Natural killer cell (primary cell): ENCODE measurements at regions not wholly inside any gene's neighbourhood (a gene's known extent, or its start where the extent isn't known, plus 50 kb on each side); places are given as distances from the start of the nearest gene placed in this dataset.

ENCODE experiments used
- ATAC-seq, 3 donors: fragments of 150-1000 bp in 2 of 3; fragments of 200-7000 bp in 1 of 3; cut with Tn5 transposase; 1 replicate in 1 of 3; 2 replicates in 2 of 3; pipeline ENCODE4 v1.10.0; 2021; ENCODE audit warnings: mild to moderate bottlenecking in 2 of 3, moderate library complexity in 2 of 3
- DNase-seq, 2 donors: peaks; one replicate each; pipeline versions ENCODE4 v3.0.0 to v3.0.0-alpha.2; 2013 to 2021; ENCODE audit warnings: mixed read lengths in 1 of 2
- H3K27ac ChIP-seq: one replicate; pipeline ENCODE4 v1.5.1; 2013; ENCODE audit warnings: mild to moderate bottlenecking, low read length
- H3K27me3 ChIP-seq: one replicate; pipeline ENCODE4 v1.6.1; 2013; ENCODE audit warnings: low read length; ENCODE audit not compliant: control insufficient read depth, insufficient read depth
- H3K36me3 ChIP-seq: one replicate; pipeline ENCODE4 v1.6.1; 2013; ENCODE audit warnings: low read length; ENCODE audit not compliant: control insufficient read depth, insufficient read depth
- H3K4me1 ChIP-seq: one replicate; pipeline ENCODE4 v1.6.1; 2013; ENCODE audit warnings: low read length; ENCODE audit not compliant: control insufficient read depth, insufficient read depth
- H3K4me3 ChIP-seq: one replicate; pipeline ENCODE4 v1.5.1; 2013; ENCODE audit warnings: low read length
- H3K9me3 ChIP-seq: one replicate; pipeline ENCODE4 v1.6.1; 2013; ENCODE audit warnings: low read length; ENCODE audit not compliant: control insufficient read depth, insufficient read depth
- H3K27ac Mint-ChIP-seq, 2 donors: one replicate each; pipeline ENCODE4 v1.8.0; 2022; ENCODE audit warnings: mild to moderate bottlenecking in 2 of 2, mixed read lengths in 2 of 2, moderate library complexity in 1 of 2
- H3K27me3 Mint-ChIP-seq, 2 donors: one replicate each; pipeline ENCODE4 v1.8.0; 2022; ENCODE audit warnings: low read depth in 2 of 2, mixed read lengths in 2 of 2
- H3K36me3 Mint-ChIP-seq: one replicate; pipeline ENCODE4 v1.8.0; 2022; ENCODE audit warnings: mixed read lengths
- H3K4me1 Mint-ChIP-seq, 2 donors: one replicate each; pipeline ENCODE4 v1.8.0; 2022; ENCODE audit warnings: mixed read lengths in 2 of 2
- H3K4me3 Mint-ChIP-seq: one replicate; pipeline ENCODE4 v1.8.0; 2022; ENCODE audit warnings: mild to moderate bottlenecking, moderate library complexity, mixed read lengths
- H3K9me3 Mint-ChIP-seq, 2 donors: one replicate each; pipeline ENCODE4 v1.8.0; 2022; ENCODE audit warnings: mixed read lengths in 2 of 2
- CTCF ChIP-seq: fragments of 200-600 bp; IDR thresholded peaks from one replicate; pipeline ENCODE4 v1.8.0; 2022; ENCODE audit warnings: antibody characterized with exemption
- WGBS: methylation state at CpG from one replicate; pipeline ENCODE4 v1.1.7; 2013; ENCODE audit warnings: missing lambda C conversion rate; ENCODE audit not compliant: insufficient coverage; 5-methylcytosine and 5-hydroxymethylcytosine counted together
- intact Hi-C: fragments of 100-400 bp; cut with micrococcal nuclease; formaldehyde crosslinking; loops from one replicate; pipeline ENCODE4 v1.14.2; 2022

GRCh38 chr19:28401739-28402424 lies 811.1 kb downstream of the UQCRFS1 start:
- TF ChIP-seq CTCF: no peak
- peaks cover 2 to 3% of the 10 kb centered on the region in 2 donors for H3K9me3 Mint-ChIP-seq
- peaks cover 15% of the 10 kb centered on the region in 2 donors for H3K27me3 Mint-ChIP-seq
- H3K36me3 ChIP-seq: no peaks in the 10 kb centered on the region
- intact Hi-C loops: no loop called here
- WGBS: 64% methylated on average over 8 of the region's 8 CpGs
- no peak overlapping the region for H3K27ac Mint-ChIP-seq
- no peak for DNase-seq
- no peaks in the 10 kb centered on the region for H3K27me3 ChIP-seq
- peaks cover 15% of the 10 kb centered on the region in 2 donors for H3K4me1 Mint-ChIP-seq
- H3K4me3 Mint-ChIP-seq: no peak overlapping the region
- no peaks in the 10 kb centered on the region for H3K36me3 Mint-ChIP-seq
- no peak overlapping the region for H3K27ac ChIP-seq
- ATAC-seq: no peak
- H3K9me3 ChIP-seq: no peaks in the 10 kb centered on the region
- peaks cover 7% of the 10 kb centered on the region for H3K4me1 ChIP-seq
- no peak overlapping the region for H3K4me3 ChIP-seq

GRCh38 chr19:28400953-28401671 lies 811.8 kb downstream of the UQCRFS1 start:
- intact Hi-C loops: no loop called here
- peaks cover 7% of the 10 kb centered on the region for H3K4me1 ChIP-seq
- WGBS: 93% methylated on average over 5 of the region's 5 CpGs
- Mint-ChIP-seq H3K4me3 (no peak overlapping the region), H3K27ac (no peak overlapping the region), H3K36me3 (no peaks in the 10 kb centered on the region), H3K4me1 (peaks cover 9 to 14% of the 10 kb centered on the region in 2 donors), H3K27me3 (peaks cover 15% of the 10 kb centered on the region in 2 donors), H3K9me3 (peaks cover 2 to 3% of the 10 kb centered on the region in 2 donors)
- H3K36me3 ChIP-seq: no peaks in the 10 kb centered on the region
- no peak overlapping the region for H3K27ac ChIP-seq
- no peak overlapping the region for H3K4me3 ChIP-seq
- H3K9me3 ChIP-seq: no peaks in the 10 kb centered on the region
- TF ChIP-seq CTCF: no peak
- ATAC-seq: no peak
- DNase-seq: no peak
- H3K27me3 ChIP-seq: no peaks in the 10 kb centered on the region

GRCh38 chr19:28399187-28399586 lies 813.8 kb downstream of the UQCRFS1 start:
- no peak for TF ChIP-seq CTCF
- Mint-ChIP-seq H3K27me3 (peaks cover 4 to 9% of the 10 kb centered on the region in 2 donors), H3K4me1 (peaks cover 4% of the 10 kb centered on the region in 2 donors), H3K9me3 (peaks cover 2 to 3% of the 10 kb centered on the region in 2 donors), H3K4me3 (no peak overlapping the region), H3K36me3 (no peaks in the 10 kb centered on the region), H3K27ac (no peak overlapping the region)
- H3K36me3 ChIP-seq: no peaks in the 10 kb centered on the region
- no peak overlapping the region for H3K4me3 ChIP-seq
- no peak overlapping the region for H3K27ac ChIP-seq
- no peaks in the 10 kb centered on the region for H3K27me3 ChIP-seq
- ATAC-seq (no peak), DNase-seq (no peak)
- 82% methylated on average over 1 of the region's 1 CpG for WGBS
- intact Hi-C loops: no loop called here
- H3K4me1 ChIP-seq: no peaks in the 10 kb centered on the region
- no peaks in the 10 kb centered on the region for H3K9me3 ChIP-seq
